K562 (cell line): ENCODE measurements at regions not wholly inside any gene's neighbourhood (a gene's known extent, or its start where the extent isn't known, plus 50 kb on each side); places are given as distances from the start of the nearest gene placed in this dataset.

Experiments
- ATAC-seq: fragments of 200-7000 bp; cut with Tn5 transposase; 3 replicates; pipeline ENCODE4 v1.9.1; 2020; ENCODE audit warnings: moderate library complexity
- BruUV-seq: library from RNA; stranded (reverse); fragments of 400-500 nt; replicated peaks from 2 replicates; lab custom pipeline; 2021; lab: Mats Ljungman, UMichigan
- CTCF ChIA-PET: fragments of 300-600 bp; formaldehyde crosslinking; extraction: SDS; loops from one replicate; lab custom pipeline; 2021; ENCODE audit warnings: low intra/inter-chr PET ratio; lab: Yijun Ruan, JAX
- POLR2A ChIA-PET: fragments of 300-600, 350-650 bp; sonication (Branson Sonifier 250); formaldehyde crosslinking; extraction: SDS; loops from one replicate; lab custom pipeline; 2021; ENCODE audit warnings: antibody characterized with exemption, inconsistent platforms; lab: Yijun Ruan, JAX
- DNase-seq, 4 experiments: peaks; one replicate each; pipeline versions ENCODE4 v3.0.0 to v3.0.0-alpha.2; 2011 to 2018; ENCODE audit warnings: low spot score in 3 of 4, mixed read lengths in 3 of 4; ENCODE audit errors: extremely low read depth in 1 of 4
- FAIRE-seq: peaks from 2 replicates; lab custom pipeline; 2011; peaks lifted over from hg19 to GRCh38; lab: Jason Lieb, UNC
- H2AFZ ChIP-seq: 2 replicates; pipeline ENCODE4 v1.6.0; 2011; ENCODE audit warnings: low read depth, low read length, control low read depth, inconsistent platforms
- H3K27ac ChIP-seq: fragments of 200-600 bp; 3 replicates; pipeline ENCODE4 v1.8.0; 2011; ENCODE audit warnings: low read depth, mild to moderate bottlenecking, control low read depth, inconsistent platforms, low read length, moderate library complexity, mixed read lengths; ENCODE audit errors: extremely low read depth
- H3K27me3 ChIP-seq, 2 experiments: fragments of 300-600 bp in 1 of 2; 2 replicates in 1 of 2; 3 replicates in 1 of 2; pipeline versions ENCODE4 v1.6.0 to v1.8.0; 2011; ENCODE audit warnings: inconsistent platforms in 2 of 2, low read length in 2 of 2, mild to moderate bottlenecking in 1 of 2, mixed read lengths in 1 of 2, moderate library complexity in 1 of 2; ENCODE audit not compliant: control insufficient read depth in 2 of 2, insufficient read depth in 2 of 2
- H3K36me3 ChIP-seq: fragments of 300-600 bp; 3 replicates; pipeline ENCODE4 v1.8.0; 2011; ENCODE audit warnings: mild to moderate bottlenecking, low read length, inconsistent platforms; ENCODE audit not compliant: control insufficient read depth, insufficient read depth
- H3K4me1 ChIP-seq, 2 experiments: fragments of 200-600 bp in 1 of 2; replicated peaks in 1 of 2; 2 replicates in 1 of 2; 3 replicates in 1 of 2; pipeline versions ENCODE4 v1.5.1 to v1.8.0; 2011; ENCODE audit warnings: inconsistent platforms in 2 of 2, low read length in 2 of 2, mild to moderate bottlenecking in 1 of 2, mixed read lengths in 1 of 2, moderate library complexity in 1 of 2; ENCODE audit not compliant: control insufficient read depth in 2 of 2, insufficient read depth in 2 of 2
- H3K4me2 ChIP-seq: 2 replicates; pipeline ENCODE4 v1.6.1; 2011; ENCODE audit warnings: low read length, control low read depth, inconsistent platforms, mixed read lengths; ENCODE audit not compliant: insufficient read depth
- H3K4me3 ChIP-seq: fragments of 200-600 bp; sonication (generic), shearing (Covaris generic); 2 replicates; pipeline ENCODE4 v1.5.1; 2016; ENCODE audit warnings: control low read depth, inconsistent platforms
- H3K79me2 ChIP-seq: fragments of 200-600 bp; 3 replicates; pipeline ENCODE4 v1.8.0; 2011; ENCODE audit warnings: low read length, inconsistent platforms; ENCODE audit not compliant: control insufficient read depth, insufficient read depth
- H3K9ac ChIP-seq, 2 experiments: 2 replicates each; pipeline versions ENCODE4 v1.6.0 to v1.6.1; 2011; ENCODE audit warnings: low read depth in 2 of 2, low read length in 2 of 2, control low read depth in 1 of 2, inconsistent platforms in 1 of 2, mild to moderate bottlenecking in 1 of 2, mixed read lengths in 1 of 2; ENCODE audit not compliant: insufficient read depth in 1 of 2
- H3K9me1 ChIP-seq: one replicate; pipeline ENCODE4 v1.6.0; 2011; ENCODE audit warnings: inconsistent platforms, mild to moderate bottlenecking, low read length, moderate library complexity; ENCODE audit not compliant: control insufficient read depth, insufficient read depth
- H3K9me3 ChIP-seq: replicated peaks from 2 replicates; pipeline ENCODE4 v1.5.1; 2011; ENCODE audit warnings: low read depth, low read length, inconsistent platforms; ENCODE audit not compliant: control insufficient read depth, insufficient read depth
- H4K20me1 ChIP-seq: replicated peaks from 2 replicates; pipeline ENCODE4 v1.6.1; 2011; ENCODE audit warnings: low read length, inconsistent platforms, mixed read lengths; ENCODE audit not compliant: control insufficient read depth, insufficient read depth
- CEBPG ChIP-seq, 3 experiments: fragments of 200-800 bp in 1 of 3; sonication (Bioruptor generic) in 1 of 3; sonication (generic) in 1 of 3; formaldehyde crosslinking in 1 of 3; IDR thresholded peaks in 2 of 3; conservative IDR thresholded peaks in 1 of 3; 2 replicates each; pipeline versions ENCODE4 v1.6.1 to v1.8.0; 2016 to 2022; ENCODE audit warnings: missing compliant biosample characterization in 2 of 3, missing genetic modification characterization in 2 of 3, mild to moderate bottlenecking in 1 of 3, missing genetic modification reagents in 1 of 3
- ETS1 ChIP-seq: conservative IDR thresholded peaks from 2 replicates; pipeline ENCODE4 v1.6.1; 2011; ENCODE audit warnings: low read depth, mild to moderate bottlenecking, low read length; ENCODE audit not compliant: control insufficient read depth
- FOXP4 ChIP-seq: sonication (generic); formaldehyde crosslinking; IDR thresholded peaks from 2 replicates; pipeline ENCODE4 v1.8.0; 2022; ENCODE audit warnings: mild to moderate bottlenecking, missing genetic modification reagents, borderline replicate concordance
- GTF2F1 ChIP-seq: IDR thresholded peaks from 2 replicates; pipeline ENCODE4 v1.6.1; 2011; ENCODE audit warnings: low read depth, low read length, improper control_type of control experiment
- KDM1A ChIP-seq, 2 experiments: fragments of 450-650 bp; IDR thresholded peaks; 2 replicates each; pipeline ENCODE4 v1.6.1; 2016; ENCODE audit warnings: mild to moderate bottlenecking in 2 of 2
- MTA3 ChIP-seq: fragments of 450-650 bp; formaldehyde crosslinking; IDR thresholded peaks from 2 replicates; pipeline ENCODE4 v1.6.1; 2017; ENCODE audit warnings: mild to moderate bottlenecking, borderline replicate concordance
- NFATC3 ChIP-seq: fragments of 450-650 bp; IDR thresholded peaks from 2 replicates; pipeline ENCODE4 v1.6.1; 2017; ENCODE audit warnings: mild to moderate bottlenecking
- NR2C2 ChIP-seq, 2 experiments: fragments of 200-800 bp in 1 of 2; sonication (Bioruptor generic) in 1 of 2; sonication (generic) in 1 of 2; formaldehyde crosslinking in 1 of 2; IDR thresholded peaks; 2 replicates each; pipeline versions ENCODE4 v1.6.1 to v1.8.0; 2016 to 2022; ENCODE audit warnings: mild to moderate bottlenecking in 1 of 2, missing compliant biosample characterization in 1 of 2, missing genetic modification characterization in 1 of 2, missing genetic modification reagents in 1 of 2
- SP1 ChIP-seq: sonication (generic); formaldehyde crosslinking; IDR thresholded peaks from 2 replicates; pipeline ENCODE4 v1.8.1; 2022; ENCODE audit warnings: mild to moderate bottlenecking, missing genetic modification reagents
- TAL1 ChIP-seq: fragments of 450-650 bp; IDR thresholded peaks from 2 replicates; pipeline ENCODE4 v1.6.1; 2016; ENCODE audit warnings: mild to moderate bottlenecking
- YY1 ChIP-seq, 3 experiments: IDR thresholded peaks; 2 replicates each; pipeline ENCODE4 v1.6.1; 2011; ENCODE audit warnings: low read length in 2 of 3, mild to moderate bottlenecking in 2 of 3, moderate library complexity in 2 of 3, borderline replicate concordance in 1 of 3, control low read depth in 1 of 3, low read depth in 1 of 3; ENCODE audit not compliant: insufficient read depth in 3 of 3, insufficient replicate concordance in 2 of 3, control insufficient read depth in 1 of 3, insufficient read length in 1 of 3; ENCODE audit errors: extremely low read depth in 1 of 3
- ZBTB26 ChIP-seq: fragments of 450-650 bp; formaldehyde crosslinking; IDR thresholded peaks from 2 replicates; pipeline ENCODE4 v1.4.0; 2022; ENCODE audit warnings: missing genetic modification characterization
- ZNF830 ChIP-seq: fragments of 250-450 bp; sonication (Bioruptor Pico); IDR thresholded peaks from 2 replicates; pipeline ENCODE4 v1.5.0; 2021; ENCODE audit warnings: mild to moderate bottlenecking
- WGBS: fragments of 100-300 bp; shearing (Covaris generic); methylation state at CpG from one replicate; pipeline ENCODE4 v1.1.6; 2016; ENCODE audit warnings: low coverage, mixed read lengths; ENCODE audit not compliant: insufficient coverage; ENCODE audit errors: missing lambda C conversion rate; 5-methylcytosine and 5-hydroxymethylcytosine counted together
- in situ Hi-C: fragments of 300-500 bp; cut with MboI; formaldehyde crosslinking; loops from 4 replicates; pipeline ENCODE4 v1.15.0; 2018; ENCODE audit warnings: inconsistent platforms, mixed read lengths
- intact Hi-C: fragments of 100-400 bp; cut with micrococcal nuclease; formaldehyde crosslinking; loops from 2 replicates; pipeline ENCODE4 v1.14.2; 2022

GRCh38 chr16:6835516-6835915 is 497.1 kb upstream of the RBFOX1 start:
- H3K9me1 ChIP-seq: no peaks in the 10 kb centered on the region
- no peak overlapping the region for H3K4me3 ChIP-seq
- ChIA-PET CTCF (no interaction called here), POLR2A (no interaction called here)
- H3K9ac ChIP-seq: no peak overlapping the region
- H3K4me1 ChIP-seq: no peaks in the 10 kb centered on the region
- H3K27me3 ChIP-seq: no peaks in the 10 kb centered on the region
- H3K4me2 ChIP-seq: no peak overlapping the region
- no peak overlapping the region for H3K27ac ChIP-seq
- in situ Hi-C loops: no loop called here
- TF ChIP-seq FOXP4 (CRISPR knock-in tag): no peak
- no peak for TF ChIP-seq TAL1
- no peak for TF ChIP-seq ZBTB26 (CRISPR knock-in tag)
- no peak for TF ChIP-seq YY1 (IDR thresholded peaks at IDR 0.05; ENCODE audit: borderline replicate concordance in 1 of 3, control insufficient read depth in 1 of 3, extremely low read depth in 1 of 3, insufficient read depth in 3 of 3, insufficient read length in 1 of 3, insufficient replicate concordance in 2 of 3, low read depth in 1 of 3, low read length in 2 of 3)
- no peak for TF ChIP-seq SP1
- TF ChIP-seq ZNF830 (CRISPR knock-in tag): no peak
- TF ChIP-seq ETS1: no peak
- no peak for TF ChIP-seq NR2C2 (CRISPR knock-in tag; IDR thresholded peaks at IDR 0.05)
- TF ChIP-seq NR2C2 (tag; IDR thresholded peaks at IDR 0.05): no peak
- no peak for TF ChIP-seq CEBPG (CRISPR knock-in tag; IDR thresholded peaks at IDR 0.05)
- TF ChIP-seq CEBPG (tag; conservative IDR thresholded peaks at IDR 0.05 in 1 of 2, IDR thresholded peaks at IDR 0.05 in 1 of 2): no peak
- no peak for TF ChIP-seq GTF2F1
- TF ChIP-seq NFATC3: no peak
- TF ChIP-seq KDM1A (IDR thresholded peaks at IDR 0.05): no peak
- no peak for TF ChIP-seq MTA3
- 0% methylated on average over 2 of the region's 2 CpGs for WGBS
- H3K9me3 ChIP-seq: no peaks in the 10 kb centered on the region
- H3K79me2 ChIP-seq: no peaks in the 10 kb centered on the region
- no peak for FAIRE-seq
- no TSS peak for BruUV-seq
- H2AFZ ChIP-seq: no peak overlapping the region
- ATAC-seq: no peak
- DNase-seq: no peak
- no peaks in the 10 kb centered on the region for H4K20me1 ChIP-seq
- no peaks in the 10 kb centered on the region for H3K36me3 ChIP-seq
- intact Hi-C loops: no loop called here
